Dedifferentiated amniotic fluid mesenchymal stem cell (primary cell): ENCODE measurements at regions not wholly inside any gene's neighbourhood (a gene's known extent, or its start where the extent isn't known, plus 50 kb on each side); places are given as distances from the start of the nearest gene placed in this dataset.
"Not testable (repeated sequence)": the region's sequence is repeated elsewhere in the genome, so short reads cannot be mapped to it uniquely, and the experiment has no call there.

ENCODE experiments used
- DNase-seq: peaks from one replicate; pipeline ENCODE4 v3.0.0-alpha.2; 2016; ENCODE audit errors: extremely low spot score

DNA sequence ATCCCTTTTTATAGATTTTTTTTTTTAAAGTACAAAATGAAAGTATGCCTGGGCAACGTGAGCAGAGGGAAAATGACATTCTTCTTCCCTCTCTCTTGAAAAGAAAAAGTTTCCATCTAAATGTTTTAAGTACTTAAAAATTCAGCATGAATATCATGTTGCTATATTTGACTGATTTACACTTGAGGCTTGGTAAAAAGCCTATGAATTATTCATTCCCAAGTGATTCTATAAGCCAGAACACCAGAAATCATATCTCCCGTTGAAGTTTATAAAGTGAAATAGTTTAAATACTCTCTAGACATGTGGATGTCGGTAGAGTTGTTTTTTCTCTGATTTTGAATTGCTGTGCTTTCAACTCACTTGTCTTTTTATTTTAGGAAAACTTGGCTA is 276.2 kb upstream of the RARB start:
- DNase-seq: peak; percentile 26

DNA sequence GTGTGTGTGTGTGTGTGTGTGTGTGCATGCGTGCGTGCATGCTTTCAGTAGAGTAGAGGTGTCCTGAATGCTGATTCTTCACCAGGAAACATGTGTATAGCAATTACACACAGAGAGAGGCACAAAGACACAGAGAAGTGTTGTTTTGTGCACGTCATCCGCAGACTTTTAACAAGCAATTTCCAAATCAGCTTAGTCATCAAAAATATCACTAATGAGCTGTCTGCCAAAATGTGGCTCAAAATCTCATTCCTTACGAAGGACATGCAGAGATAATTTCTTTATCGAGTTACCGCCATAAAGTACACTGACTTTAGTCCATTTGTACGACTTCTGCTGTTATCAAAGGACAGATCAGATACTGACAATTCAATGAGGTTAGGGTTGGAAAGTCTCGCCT is 274.9 kb upstream of the RARB start:
- DNase-seq: no peak

DNA sequence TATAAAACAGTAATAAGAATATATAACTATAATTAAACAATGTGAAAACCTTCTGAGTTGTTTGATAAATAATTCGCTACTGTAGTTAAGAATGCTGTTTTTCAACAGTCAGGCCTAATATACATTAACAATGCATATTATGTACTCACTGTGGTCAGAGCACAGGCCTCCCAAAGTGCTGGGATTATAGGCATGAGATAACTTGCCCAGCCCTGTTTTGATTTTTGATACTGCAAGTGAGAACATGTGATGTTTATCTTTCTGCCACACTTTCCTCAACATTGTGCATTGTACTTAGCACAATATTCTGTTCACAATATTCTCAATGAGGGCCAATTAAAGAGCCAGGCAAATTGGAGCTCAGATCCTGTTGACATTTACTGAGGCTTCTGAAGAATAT is 274.5 kb upstream of the RARB start:
- no peak for DNase-seq

DNA sequence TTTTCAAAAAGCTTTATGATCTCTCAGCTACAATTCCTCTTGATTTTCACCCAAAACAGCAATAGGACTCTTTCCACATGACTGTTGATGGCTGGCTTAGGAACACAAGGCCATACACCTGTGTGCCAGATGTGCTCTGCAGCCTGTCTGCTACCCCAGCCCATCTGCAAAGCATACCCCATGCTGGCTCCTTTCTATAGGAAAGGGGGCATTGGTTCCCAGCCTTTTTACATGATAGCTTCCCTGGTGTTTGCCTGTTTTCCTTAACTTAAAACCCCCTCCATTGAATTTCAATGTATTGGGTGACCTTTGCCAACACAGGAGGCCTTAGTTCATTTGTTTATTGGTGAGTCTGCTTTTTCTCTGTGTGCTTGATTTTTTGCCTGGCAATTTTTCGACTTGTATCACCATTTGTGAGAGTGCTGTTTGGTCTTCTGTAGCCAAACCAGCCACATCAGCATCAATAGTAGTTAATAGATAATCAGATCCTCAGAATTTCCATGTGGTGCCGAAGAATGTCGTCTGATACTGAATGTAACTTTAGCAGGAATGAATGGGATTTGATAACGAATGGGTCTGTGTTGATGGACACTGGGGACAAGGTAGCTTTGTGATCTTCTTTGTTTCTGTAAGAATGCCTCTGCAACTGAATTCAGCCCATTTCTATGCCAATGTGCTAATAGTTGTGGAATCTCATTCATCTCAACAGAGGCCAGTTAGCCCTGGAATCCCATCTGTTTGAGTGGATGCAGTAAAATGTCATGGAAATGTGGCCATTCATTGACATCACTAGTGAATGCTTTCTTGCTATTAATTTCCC is 272.2 kb upstream of the RARB start:
- peak; percentile 25 for DNase-seq

DNA sequence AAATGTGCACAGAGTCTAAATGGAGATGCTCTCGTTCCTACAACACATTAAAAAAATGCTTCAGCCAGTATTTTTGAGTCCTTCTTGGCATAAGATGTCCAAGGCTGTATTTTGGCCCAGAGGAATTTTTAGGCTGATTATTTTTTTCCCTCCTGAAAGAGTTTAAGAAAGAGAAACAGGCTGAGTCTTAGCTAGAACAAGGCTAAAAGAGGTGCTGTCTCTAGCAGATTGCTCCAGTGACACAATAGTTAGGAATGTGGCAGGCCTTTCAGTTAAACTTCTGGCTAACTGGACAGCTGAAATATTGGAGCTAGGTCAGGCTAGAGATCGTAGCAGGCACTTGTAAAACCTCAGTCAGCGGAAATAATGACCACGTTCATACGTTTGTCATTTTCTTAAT is 271.4 kb upstream of the RARB start:
- peak; percentile 87 for DNase-seq

DNA sequence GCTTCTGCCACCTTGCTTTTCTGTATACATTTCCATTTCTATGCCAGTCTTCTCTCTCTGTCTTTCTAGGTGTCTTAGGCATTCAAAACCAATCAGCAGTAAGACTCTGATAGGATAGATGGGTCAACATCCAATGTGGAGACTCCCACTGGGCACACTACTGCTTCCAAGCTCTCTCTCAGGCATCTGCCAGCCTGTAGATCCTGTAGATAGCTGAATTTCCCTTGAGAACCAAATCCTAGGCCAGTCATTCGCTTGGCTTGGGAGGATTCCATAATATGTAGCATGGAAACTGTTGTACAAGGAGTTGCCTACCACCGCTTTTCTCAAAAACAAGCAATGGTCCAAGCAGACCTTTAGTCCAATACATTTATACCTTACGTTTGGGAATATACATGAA is 262.8 kb upstream of the RARB start:
- DNase-seq: no peak

DNA sequence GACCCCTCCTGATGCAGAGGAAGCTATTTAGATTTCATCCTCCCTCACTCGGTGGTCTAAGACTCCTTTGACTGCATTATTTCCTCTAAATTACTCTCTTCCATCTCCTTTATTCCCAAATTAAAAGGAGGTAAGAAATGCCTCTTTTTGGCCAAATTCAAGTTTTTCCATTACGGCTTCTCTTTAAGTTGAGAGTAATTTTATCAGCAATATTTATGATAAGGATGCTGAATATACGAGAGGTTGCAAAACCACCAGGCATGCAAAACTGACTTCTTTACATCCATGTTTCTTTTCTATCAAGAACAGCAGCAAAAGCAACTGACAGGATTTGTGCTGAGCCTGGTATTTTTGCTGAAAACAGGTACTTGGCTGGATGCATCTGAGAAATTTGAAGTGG is 262.0 kb upstream of the RARB start:
- DNase-seq: no peak

DNA sequence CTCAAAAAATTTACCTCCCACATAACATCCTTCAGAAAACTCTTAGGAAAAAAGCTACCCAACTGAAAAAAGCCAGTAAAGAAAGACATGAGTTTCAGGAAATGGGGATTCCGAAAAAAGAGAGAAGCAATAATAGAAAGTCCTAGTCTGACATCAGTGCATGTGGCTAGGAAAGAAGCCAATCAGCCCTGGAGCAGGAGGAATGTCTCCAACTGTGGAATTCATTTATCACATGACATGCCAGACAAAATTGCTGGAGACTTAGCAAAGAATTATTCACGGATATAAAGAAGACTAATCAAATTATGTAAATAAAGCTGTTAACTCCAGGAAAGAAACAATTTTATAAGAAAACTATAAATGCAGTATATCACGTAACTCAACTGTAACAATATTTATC is 258.9 kb upstream of the RARB start:
- no peak for DNase-seq

DNA sequence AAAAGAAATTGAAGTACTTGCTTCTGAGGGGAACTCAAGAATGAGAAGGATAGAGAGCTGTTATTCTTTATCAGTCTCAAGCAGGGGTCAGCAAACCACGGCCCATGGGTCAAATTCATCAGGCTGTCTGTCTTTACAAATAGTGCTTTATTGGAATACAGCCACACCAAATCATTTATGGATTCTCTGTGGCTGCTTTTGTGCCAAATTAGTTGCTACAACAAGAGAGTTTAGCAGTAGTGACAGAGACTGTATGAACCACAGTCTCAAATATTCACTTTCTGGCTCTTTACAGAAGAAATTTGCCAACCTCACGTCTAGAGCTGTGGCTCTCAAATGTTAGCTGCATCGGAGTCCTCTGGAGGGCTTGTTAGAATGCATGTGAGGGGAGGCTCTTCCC is 258.0 kb upstream of the RARB start:
- no peak for DNase-seq

DNA sequence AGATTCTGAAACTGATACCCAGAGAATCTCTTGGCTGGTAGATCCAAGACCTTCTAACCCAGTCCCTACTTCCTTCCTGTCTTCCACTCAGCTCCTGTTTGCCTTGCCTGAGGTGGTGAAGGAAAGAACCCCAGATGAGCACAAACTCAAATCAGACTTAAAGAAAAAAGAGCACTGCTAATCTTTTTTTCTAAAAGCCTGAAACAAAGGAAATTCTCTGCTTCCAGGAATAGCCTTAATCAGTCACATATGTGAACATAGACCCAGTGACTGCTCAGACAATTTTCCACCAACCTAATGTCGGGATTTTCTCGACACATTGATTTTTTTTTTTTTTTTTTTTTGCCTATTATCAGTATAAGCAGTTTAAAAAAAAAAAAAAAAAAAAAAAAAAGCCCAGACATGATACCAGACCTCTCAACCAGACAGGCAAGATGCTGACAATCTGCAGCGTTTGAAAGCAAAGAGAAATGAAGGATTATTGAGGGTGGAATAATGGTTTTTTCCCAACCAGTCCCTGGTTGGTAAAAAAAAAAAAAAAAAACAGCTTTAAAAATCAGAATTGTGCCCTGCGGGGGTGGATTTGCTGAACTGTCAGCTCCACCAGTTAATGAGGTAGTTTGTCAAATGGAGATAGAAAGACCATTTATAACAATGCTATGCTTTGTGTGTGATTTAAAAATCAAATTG is 256.8 kb upstream of the RARB start:
- no peak for DNase-seq

DNA sequence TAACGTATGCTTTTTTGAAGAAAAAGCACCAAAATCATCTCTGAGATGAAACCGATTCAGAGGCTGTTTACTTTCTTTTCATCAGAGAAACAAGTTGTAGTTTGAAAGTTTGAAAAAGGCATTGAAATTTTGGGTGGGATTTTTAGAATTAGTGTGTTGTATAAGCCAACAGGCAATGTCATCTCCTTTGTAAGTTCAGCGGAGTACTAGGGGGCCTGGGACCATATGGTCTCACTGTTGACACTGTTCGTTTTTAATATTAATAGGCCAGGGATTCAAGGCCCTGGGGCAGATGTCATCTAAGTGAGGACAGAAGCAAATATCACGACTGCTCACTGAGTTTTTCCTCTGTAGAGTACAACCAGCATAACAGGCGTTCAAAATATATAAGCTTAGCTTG is 256.2 kb upstream of the RARB start:
- no peak for DNase-seq

DNA sequence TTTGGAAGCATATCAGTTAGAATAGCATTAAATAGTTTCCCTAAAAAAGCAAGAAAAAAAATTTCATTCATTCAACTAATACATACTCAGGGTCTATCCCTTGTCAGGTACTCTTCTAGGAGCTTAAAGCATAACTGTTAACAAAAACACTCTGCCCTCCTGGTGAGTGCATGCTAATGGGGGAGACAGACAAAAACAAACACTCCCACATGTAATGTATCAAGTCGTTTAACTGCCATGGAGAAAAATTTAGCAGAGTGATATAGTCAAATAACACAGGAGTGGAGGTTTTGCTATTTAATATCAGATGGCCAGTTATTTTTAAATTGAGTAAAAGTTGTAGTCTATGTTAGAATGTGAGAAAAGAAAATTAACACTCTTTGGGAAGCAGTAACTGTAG is 254.5 kb upstream of the RARB start:
- no peak for DNase-seq

DNA sequence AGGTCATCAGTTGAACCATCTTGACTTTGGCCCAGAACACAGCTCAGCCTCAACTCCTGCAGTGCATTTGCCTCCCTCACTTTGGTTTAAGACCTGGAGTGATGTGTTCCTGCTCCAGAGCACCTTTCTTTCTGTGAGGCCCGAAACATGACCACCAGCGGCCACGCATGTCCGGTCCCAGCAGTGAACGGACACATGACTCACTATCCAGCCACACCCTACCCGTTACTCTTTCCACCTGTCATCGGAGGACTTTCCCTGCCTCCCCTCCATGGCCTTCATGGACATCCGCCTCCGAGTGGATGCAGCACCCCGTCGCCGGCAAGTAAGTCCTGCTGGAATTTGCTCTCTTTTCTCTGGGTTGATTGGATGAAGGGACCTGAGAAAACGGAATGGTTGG is 253.8 kb upstream of the RARB start:
- DNase-seq: no peak

DNA sequence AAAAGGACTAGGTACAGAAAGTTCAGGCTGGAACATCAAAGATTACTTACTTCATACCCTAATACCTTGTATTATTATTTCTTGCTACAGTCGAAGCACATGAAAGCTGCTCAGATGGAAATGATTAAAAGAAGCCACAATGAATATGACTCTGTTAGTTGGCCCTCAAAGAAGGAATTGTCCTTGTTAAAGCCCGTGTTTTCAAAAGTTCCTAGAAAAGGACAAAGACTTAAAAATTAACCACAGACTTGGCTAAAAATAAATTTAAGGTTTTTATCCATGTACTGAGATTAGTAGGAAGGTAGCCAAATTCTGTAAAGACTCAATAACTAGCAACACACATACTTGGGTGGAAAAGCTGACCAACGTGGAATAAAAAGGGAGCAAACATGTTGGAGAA is 251.0 kb upstream of the RARB start:
- DNase-seq: no peak

DNA sequence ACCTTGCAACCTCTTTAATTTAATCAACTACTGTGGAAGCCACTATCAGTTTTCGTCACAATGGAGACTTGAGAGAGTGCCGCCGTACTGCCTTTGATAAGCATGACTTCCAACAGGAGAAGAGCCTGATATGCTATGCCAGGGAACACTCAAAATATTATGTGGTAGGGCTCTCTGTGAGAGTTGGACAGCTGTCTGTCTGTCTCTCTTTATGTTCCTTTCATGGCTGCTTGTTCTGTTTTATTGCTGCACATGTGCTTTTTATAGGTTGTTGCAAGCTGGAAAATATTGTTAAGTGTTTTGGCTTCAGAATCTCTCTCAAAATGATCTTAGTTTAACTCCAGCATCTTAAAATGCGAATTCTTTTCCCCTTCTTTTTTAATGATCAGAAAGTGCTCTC is 249.4 kb upstream of the RARB start:
- DNase-seq: no peak

DNA sequence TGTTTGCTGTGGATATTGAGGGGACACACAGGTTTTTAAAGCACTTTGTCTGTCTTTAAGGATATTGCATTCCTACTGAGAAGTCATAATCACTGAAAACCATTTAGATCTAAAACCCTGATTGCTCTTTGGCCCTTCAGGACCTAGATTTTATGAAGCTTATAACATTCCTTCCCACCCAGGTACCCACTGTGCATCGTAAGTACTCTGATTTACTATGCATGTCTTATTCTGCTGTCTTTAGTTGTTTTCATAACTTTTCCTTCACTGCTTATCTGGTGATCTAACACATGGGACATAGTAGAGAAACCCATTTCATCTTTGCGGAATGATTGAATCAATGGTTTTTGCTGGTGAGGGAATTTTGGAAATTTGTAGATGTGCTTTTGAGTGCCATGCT is 247.0 kb upstream of the RARB start:
- no peak for DNase-seq

DNA sequence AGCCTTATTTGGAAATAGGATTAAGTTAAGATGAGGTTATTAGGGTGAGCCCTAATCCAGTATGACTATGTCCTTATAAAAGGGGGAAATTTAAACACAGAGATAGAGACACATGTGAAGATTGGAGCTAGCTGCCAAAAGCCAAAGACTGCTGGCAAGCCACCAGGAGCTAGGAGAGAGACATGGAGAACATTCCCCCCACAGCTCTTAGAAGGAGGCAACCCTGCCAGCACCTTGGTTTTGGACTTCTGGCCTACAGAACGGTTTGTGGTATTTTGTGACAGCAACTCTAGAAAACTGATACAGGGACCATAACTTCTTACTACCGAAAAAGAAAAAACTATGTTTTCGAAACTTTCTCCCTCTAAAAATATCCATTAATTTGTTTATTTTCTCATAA is 245.3 kb upstream of the RARB start:
- DNase-seq: no peak

DNA sequence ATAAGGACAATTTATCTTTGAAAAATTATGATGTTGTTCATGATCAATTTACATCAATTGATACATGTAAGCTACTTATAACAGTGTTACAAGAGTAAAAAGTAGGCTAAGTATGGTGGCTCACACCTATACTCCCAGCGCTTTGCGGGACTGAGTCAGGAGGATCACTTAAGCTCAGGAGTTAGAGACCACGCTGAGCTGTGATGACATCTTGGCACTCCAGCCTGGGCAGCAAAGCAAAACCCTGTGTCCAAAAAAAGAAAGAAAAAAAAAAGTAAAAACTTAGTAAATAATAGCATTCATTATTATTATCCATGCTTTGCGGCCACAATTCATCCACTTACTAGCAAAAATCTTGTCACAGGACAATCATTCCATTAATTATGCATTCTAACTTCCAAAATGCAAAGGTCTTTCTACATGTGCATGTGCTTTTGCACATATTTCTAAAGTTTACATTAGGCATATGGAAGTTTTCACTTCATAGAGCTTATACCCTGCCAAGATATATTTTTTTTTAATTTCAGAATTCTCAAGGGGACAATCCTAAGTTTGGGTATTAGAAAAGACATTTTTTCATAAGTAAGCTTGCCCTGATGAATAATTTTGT is 243.3 kb upstream of the RARB start:
- DNase-seq: no peak

DNA sequence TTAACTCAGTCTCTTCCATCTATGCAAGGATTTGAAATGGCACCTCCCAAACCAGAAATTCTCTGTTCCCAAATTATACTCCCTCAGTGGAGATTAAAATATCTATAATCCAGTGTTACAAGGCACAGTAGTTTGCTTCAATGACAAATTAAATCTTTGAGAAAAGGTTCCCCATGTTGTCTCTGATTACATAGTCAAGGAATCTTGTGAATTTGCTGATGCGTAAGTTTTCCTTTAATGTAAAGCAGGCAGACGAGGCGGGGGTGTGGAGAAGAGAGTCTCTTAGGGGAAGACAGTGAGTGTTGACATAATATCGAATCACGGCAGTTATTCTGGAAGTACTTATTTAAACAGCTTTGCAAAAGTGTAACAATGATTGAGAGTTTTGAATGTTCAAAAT is 236.4 kb upstream of the RARB start:
- DNase-seq: no peak

DNA sequence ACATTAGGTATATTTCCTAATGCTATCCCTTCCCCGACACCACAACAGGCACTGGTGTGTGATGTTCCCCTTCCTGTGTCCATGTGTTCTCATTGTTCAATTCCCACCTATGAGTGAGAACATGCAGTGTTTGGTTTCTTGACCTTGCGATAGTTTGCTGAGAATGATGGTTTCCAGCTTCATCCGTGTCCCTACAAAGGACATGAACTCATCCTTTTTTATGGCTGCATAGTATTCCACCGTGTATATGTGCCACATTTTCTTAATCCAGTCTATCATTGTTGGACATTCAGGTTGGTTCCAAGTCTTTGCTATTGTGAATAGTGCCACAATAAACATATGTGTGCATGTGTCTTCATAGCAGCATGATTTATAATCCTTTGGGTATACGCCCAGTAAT is 228.5 kb upstream of the RARB start:
- not testable (repeated sequence) for DNase-seq

DNA sequence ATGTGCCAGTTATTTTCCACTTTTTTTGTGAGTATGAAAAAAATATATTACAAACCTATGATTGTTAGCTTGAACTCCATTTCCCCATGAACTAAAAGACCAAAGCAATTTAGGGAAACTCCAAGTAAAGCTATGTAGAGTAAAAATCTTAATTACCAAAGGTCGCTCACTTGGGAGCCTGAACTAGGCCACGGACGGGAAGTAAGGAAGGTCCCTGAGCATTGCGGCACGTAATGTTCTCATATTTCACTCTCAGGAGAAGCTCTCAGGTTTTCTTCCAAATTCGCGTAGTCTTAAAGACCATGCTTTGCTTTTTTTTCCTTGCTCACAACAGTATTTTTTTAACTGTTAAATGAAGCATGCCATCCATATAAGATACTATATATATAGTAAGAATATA is 215.3 kb upstream of the RARB start:
- DNase-seq: no peak

DNA sequence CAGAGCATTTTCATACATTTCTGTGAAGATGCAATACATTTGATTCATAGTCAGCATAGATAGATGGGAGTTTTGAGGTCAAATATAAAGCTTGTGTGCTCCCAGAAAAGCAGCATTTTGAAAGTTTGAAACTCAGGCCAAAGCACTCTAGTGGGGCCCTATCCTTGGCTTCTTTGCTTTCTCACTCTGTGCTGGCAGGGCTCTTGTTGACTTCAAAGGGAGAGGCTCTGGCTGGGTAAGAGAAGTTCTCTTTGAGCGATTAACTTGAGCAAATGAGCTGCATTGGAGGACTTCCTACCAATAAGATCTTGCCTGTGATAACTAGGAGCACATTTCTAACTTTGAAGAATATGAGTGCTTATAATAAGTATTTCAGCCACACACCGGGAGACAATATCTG is 214.0 kb upstream of the RARB start:
- no peak for DNase-seq

DNA sequence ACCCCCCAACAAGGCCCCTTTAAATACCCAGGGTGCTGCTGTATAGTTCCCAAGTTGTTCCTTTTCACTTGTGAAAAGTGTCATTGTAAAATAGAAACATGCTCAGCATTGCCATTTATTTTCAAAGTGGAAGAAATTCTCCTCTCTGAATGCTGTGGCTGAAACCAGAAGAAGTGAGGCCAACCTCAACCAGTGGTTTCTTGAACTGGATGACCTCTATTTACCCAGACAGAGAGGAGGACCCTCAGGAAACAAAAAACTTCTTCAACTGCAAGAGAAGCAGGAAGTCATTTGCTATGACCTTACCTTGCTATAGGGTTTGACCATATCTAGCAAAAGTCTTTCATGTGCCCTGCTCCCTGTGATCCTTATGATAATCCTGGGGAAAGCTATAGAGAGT is 209.7 kb upstream of the RARB start:
- DNase-seq: no peak
